Stimulated activated CD4-positive, alpha-beta T cell treated with anti-CD3 and anti-CD28 coated beads, Interleukin-15, amount 100 ng/mL, for 24 hours (primary cell): ENCODE measurements at regions not wholly inside any gene's neighbourhood (a gene's known extent, or its start where the extent isn't known, plus 50 kb on each side); places are given as distances from the start of the nearest gene placed in this dataset.
"Not testable (repeated sequence)": the region's sequence is repeated elsewhere in the genome, so short reads cannot be mapped to it uniquely, and the experiment has no call there.

Experiments used
- DNase-seq: peaks from one replicate; pipeline ENCODE4 v3.0.0-alpha.2; 2020

DNA sequence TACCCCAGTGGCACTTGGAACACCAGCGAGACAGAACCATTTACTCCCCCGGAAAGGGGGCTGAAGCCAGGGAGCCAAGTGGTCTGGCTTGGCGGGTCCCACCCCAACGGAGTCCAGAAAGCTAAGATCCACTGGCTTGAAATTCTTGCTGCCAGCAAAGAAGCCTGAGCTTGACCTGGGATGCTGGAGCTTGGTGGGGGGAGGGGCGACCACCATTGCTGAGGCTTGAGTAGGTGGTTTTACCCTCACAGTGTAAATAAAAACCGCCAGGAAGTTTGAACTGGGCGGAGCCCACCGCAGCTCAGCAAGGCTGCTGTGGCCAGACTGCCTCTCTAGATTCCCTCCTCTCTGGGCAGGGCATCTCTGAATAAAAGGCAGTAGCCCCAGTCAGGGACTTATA, 62.8 kb downstream of the RPS24 start:
- not testable (repeated sequence) for DNase-seq

DNA sequence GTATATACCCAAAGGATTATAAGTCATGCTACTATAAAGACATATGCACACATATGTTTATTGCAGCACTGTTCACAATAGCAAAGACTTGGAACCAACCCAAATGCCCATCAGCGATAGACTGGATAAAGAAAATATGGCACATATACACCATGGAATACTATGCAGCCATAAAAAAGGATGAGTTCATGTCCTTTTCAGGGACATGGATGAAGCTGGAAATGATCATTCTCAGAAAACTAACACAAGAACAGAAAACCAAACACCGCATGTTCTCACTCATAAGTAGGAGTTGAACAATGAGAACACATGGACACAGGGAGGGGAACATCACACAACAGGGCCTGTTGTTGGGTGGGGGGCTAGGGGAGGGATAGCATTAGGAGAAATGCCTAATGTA, 68.9 kb downstream of the RPS24 start:
- not testable (repeated sequence) for DNase-seq

DNA sequence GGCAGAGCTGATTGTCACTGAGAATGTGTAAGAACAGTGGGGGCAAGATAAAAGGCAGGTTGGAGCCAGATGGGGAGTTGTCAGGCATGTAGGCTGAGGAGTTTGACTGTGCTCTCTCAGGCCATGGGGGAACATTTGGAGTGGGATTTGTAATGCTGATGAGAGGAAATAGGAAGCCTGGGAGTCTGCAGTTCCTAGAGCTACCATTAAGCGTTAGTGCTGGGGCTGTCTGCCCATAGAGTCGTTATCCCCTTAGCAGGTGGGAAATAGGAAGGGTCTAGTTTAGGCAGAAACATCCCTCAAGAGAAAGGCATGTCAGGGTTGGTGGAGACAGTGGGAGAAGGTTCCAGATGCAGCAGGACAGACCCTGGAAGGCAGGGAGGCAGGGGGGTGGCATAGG, 75.5 kb downstream of the RPS24 start:
- no peak for DNase-seq

DNA sequence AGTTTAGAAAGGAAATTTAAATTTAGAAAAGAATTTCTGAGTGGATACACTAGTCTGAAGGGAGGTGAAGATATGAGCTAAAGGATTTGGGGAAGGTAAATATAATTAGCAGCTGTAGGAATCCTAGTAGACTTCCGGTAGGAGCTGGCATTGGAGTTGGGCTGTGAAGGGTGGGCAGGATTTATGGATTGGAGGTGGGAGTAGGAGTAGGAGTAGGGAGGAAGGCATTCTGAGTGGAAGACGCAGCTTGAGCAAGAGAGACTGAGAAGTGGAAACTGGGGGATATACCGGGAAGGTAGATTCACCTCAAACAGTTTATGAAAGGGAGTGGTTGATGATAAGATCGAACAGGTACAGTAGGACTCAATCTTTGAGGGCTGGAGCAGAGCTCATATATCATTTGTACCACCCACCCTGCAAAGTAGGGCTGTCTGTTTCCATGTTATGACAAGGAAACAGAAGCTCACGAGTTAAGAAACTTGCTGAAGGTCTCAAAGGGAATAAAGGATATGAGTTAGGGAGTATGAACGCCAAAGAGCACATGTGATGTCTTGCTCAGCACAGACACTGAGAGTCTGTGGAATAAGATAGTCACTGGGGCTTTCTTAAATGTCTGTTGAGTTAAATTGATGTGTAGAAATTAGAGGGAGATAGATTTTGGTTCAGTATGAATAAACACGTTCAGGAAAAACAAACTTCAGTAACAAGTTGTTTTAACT, 81.6 kb downstream of the RPS24 start:
- no peak for DNase-seq

DNA sequence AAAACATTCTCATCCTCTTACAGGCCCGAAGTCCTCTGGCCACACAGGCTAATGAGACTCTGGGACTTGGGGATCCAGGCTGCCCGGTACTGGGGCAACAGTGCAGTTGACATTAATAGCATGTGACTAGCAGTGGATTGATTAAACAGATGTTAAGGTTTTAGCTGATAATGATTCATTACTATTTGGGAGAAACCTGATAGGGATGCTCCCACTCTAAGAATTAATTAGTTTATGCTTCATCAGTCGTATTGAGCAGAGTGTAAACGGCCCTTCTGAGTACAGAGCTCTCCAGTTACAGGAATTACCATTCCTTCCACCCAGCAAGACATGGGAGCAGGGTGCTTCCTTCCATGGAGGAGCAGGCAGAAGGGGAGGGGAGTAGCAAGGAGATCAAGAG, 82.7 kb downstream of the RPS24 start:
- no peak for DNase-seq

DNA sequence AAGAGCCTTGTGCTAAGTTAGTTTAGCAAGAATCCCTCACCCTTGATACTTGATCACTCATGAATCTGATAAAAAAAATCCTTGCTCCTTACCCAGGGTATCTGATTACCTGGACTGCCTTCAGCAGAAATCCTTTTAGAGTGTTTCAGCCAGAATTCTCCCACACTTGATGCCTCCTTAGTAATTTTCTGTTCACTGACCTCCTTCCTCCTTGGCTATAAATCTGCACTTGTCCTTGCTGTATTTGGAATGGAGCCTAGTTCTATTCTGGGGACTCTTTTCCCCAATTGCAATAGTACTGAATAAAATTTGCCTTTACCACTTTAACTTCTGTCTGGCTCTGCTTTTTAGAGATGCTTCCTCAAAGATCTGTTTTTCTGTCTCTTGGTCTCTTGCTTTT, 84.9 kb downstream of the RPS24 start:
- no peak for DNase-seq

DNA sequence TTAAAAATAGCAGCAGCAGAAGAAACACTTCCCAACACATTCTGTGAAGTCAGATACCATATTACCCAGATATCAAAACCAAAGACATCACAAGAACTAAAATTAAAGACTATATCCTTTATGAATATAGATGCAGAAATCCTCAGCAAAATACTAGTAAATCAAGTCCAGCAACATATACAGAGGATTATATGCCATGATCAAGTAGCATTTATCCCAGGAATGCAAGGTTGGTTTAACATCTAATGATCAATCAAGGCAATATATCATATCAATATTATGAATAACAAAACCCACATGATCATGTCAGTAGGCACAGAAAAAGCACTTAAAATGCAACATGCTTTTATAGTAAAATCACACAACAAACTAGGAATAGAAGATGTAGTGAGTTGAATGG, 88.1 kb downstream of the RPS24 start:
- DNase-seq = no peak

DNA sequence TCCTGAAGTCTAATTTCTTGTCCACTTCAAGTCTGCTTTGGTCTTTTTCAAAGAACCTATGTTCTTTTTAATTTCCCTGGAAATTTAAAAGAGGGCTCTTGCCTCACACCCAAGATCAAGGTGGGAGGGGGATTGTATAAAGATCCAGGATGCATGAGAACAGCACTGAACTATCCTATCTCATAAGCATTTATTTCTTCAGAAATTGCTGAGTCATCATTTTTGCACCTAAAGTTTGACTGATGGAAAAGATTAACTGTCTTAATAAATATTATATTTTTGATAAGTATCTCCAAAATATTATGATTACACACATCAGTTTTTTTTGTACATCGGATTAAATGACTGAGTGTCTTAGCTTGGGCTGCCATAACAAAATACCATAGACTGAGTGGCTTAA, 90.5 kb downstream of the RPS24 start:
- DNase-seq = no peak

DNA sequence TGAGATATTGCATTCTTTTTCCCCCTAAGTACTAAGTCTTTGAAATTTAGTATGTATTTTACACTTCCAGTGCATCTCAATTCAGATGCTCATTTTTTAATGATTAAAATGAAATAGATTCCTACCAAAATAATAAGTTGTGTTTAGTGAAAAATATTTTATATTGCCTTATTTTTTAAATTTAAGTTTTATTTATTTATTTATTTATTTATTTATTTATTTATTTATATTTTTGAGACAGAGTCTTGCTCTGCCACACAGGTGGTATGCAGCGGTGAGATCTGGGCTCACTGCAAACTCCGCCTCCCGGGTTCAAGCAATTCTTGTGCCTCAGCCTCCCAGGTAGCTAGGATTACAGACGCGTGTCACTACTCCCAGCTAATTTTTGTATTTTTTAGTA, 95.5 kb downstream of the RPS24 start:
- DNase-seq = no peak

DNA sequence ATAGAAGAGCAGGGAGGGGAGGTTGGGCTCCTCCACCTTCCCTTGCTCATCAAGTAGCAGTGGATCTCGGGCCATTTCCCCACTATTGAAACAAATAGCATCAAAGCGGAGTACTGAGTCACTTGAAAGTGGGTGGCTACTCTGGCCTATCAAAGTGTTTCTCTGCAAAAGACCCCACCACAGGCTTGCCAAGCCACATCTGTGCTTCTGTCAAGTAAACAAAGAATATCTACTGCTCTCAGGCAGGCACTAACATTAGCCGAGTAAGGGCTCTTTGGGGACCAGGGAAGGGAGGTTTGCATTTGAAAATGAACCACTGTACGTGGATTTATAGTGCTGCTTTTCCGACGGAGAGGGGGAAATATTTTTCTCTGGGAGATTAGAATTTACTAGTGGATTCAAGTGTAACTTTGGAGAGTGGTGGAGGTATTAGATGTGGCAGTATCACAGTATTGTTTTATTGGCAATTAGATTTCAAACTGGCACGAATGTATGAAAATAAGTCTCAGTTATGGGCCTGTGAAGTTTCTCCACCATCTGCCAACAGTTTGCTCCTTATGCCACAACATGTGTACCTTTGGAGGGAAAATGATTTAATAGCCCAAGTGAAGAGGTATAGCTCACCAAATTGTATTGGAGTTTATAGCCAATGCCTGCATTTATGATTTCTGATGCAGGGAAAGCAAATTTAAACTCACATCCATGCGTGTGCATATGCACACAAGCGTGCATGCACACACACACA, 97.5 kb downstream of the RPS24 start:
- DNase-seq = no peak

DNA sequence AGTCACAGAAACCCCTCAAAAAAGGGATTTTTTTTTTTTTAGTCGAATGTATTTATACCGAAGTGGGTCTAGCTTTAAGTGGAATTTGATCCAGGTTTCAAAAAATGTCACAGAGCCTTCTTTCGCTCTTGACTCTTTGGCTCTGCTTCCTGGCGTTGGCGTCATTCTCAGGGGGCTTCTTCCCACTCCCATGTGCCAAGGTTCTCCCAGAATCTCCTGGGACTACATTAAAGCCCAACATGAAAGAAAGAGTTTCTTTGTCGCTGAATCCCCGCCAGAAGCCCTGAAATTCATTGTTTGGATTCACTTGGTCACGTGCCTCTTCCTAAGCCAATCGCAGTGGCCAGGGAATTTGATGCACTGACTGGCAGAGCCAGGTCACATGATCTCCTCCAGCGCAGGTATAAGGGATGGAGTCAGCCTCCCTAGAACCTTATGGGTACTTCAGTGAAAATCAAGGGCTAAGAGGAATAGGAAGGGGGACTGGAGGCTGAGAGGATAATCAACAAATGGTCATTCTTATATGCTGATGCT, 101.2 kb downstream of the RPS24 start:
- DNase-seq = no peak

DNA sequence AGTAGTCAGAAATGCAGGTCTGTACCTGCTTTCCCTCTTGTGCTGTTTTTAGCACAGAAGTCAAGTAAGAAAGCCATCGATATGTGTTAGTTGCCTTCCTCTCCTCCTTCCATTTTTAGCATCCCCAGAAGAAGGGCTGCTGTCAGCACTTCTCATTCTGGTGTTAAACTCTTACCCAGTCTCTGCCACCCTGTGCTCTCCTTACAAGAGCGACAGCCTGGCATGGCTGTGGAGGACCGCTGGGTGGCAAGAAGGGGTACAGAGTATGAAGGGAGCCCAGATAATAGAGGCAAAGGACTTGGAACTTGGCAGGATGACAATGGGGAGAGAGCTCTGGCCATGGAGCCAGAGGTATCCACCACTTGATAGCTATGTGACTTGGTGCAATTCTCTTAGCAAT, 103.5 kb downstream of the RPS24 start:
- no peak for DNase-seq

DNA sequence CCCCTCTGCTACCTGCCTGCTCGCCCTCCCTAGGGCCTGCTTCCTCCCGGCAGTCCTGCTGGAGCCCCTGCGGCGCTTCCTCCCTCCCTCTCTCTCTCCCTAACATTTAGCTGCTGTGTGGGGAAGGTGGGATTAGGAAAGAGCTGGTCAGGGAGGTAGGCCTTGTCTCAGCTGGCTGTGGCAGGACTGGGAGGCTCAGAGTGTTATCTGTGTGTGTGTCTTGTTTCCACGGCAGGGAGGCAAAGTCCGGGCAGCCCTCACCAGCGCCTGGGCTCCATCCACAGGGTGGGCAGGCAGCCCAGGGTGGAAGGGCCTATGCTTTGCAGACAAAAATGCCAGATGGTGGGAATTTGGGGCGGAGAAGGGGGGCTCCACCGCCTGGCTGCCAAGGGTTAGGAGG, 105.7 kb downstream of the RPS24 start:
- DNase-seq = no peak

DNA sequence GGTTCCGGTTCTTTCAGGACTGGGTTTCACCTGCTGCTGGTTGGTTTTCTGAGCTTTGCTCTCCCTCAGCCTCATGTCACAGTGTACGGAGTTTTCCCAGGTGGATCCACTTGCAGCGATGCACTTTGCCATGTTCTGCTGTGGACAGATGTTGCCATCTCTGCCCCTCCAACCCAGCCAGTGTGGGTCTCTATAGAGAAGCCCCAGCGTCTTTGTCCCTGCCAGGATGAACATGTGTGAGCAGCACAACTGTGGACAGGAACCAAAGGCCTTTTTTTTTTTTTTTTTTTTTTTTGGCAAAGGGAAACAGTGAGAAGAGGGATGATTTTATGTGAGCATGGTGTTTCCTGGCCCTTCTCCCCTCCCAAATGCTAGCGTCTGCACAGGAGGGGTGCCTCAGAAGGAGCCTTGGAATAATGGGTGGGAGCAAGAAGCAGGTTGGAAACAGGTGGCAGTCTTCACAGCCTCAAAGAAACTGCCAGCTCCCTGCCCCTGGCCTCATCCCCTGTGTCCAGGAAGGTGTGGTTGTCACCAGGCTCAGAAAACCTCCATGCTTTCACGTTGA, 106.5 kb downstream of the RPS24 start:
- no peak for DNase-seq

DNA sequence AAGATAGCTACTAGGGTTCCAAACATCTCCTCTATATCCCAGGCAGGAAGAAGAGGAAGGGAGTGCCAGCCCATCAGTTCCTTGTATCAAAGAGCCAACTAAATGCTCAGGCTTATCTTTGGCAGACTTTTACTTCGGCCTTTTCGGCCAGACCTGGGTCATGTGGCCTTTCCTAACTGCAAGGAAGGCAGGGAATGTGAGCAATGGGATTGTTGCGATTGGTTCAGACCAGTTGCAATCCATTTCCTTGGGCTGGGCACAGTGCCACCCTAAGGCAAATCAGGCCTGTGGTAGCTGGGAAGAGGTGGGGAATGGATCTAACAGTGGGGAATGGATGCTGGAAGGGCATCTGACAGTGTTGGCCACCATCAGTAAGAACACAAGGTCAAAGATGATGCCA, 109.9 kb downstream of the RPS24 start:
- no peak for DNase-seq

DNA sequence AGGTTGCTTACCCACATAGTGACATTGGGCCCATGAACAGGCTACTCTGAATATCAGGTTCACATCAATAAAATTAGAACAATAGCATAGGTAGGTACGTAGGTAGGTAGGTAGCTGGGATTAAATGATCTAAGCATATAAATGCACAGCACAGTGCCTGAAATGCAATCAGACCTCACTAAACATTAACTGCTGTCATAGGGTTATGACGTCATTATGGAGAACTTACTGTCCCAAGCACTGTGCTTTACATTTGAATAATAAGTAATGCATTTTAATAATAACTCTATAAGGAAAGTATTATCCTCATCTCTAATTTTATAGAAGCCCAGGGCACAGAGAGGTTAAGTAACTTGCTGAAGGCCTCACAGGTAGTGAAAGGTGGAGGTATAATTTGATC, 112.5 kb downstream of the RPS24 start:
- no peak for DNase-seq

DNA sequence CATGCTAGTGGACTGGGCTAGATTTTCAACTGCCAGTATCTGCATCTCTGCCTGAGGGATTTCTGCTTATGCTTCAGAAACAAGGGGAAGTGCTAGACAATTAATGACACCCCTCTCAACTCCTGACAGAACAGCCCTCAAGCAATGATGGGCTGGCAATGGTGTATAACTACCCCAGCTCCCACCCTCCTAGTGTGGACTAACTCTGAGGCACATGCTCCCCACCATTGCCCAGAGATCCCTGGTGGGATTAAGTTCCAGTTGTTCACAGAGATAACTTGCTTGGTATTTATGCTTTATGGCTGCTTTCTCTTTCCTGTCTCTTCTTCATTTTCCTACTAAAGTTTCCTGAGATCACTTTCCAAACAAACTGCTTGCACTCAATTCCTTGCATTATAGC, 113.5 kb downstream of the RPS24 start:
- DNase-seq = no peak

DNA sequence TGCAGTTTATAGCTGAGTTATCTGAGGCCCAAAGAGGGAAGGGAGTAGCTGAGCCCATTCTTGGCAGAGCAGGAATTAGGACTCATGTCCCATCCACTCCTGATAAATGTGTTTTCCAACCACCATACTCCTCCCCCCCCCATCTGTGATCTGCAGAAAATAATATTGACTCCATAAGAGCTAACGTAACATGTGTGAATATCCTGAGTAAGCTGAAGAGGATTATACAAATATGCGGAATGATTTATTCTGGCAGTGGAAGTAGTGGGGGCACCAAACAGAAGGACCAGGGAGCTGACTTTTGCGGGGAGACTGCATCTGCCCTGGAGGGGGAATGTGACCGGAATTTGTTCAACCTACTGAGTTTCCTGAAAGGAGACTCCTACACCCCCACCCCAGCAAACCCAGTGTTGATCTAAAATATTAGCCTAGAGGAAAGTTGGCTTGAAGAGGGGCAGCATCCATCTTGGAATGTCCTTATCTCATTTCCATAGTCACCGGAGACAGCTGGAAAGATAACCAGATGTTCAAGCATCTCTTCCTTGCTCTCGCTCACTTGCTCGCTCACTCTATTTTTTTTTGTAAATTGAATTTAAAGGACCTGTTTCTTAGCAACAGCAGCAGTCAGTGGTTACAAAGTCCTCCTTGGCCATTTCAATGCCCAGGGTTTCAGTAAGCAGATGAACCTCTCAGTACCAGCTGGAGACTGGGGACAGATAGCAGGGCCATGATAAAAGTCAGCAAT, 114.7 kb downstream of the RPS24 start:
- no peak for DNase-seq

DNA sequence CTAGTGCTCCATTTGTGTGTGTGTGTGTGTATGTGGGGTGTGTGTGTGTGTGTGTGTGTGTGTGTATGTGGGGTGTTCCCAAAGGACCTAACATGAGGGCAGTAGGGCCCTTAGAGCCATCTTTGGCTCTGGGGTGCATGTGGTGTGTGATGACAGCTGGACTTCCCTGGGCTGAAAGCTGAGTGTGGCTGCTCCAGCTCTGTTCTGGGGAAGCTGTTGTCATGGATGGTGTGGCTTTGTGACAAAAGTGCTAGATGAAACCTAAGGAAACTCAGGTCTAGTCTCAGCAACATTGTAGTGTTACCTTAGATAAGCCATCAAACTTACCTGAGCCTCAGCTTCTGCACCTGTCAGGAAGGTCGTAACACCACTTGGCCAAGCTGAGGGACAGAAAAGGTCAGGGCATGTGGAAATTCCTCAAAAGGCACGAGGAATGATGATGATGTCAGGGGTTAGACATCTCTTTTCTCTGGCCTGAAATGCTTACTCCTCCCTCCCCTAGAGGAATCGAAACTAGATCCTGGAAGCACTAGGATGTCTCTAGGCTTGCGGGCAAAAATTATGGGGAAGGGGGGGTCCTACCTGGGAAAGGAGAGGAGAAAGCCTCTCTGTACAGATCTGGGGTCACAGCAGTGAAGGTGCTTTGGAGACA, 115.4 kb downstream of the RPS24 start:
- no peak for DNase-seq

DNA sequence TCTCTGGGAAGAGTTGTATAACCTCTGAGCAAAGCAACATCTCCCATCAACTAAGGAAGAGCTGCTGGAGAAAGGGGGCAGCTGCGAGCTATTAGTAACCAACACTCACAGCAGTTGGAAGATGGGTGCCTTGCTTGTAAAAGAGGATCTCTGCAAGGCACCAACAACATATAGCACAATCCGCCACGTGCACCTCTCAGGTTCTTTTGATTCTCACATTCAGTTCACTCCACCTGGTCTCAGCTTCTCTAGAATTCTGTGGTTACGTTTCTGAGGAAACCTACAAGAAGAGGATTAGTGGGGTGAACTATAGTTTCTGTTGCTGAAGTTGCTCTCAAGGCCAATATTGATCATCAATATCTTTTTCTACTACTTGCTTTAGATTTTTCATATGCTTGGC, 117.1 kb downstream of the RPS24 start:
- DNase-seq = no peak

DNA sequence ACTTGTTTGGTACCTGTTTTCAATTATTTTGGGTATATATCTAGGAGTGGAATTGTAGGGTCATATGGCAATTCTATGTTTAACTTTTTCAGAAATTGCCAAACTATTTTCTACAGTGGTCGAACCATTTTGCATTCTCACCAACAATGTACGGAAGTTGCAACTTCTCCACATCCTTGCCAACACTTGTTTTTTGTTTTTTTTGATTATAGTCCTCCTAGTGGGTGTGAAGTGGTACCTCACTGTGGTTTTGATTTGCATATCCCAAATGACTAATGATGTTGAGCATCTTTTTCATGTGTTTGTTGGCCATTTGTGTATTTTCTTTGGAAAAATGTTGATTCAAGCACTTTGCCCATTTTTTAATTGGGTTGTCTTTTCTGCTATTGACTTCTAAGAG, 122.1 kb downstream of the RPS24 start:
- DNase-seq = no peak

DNA sequence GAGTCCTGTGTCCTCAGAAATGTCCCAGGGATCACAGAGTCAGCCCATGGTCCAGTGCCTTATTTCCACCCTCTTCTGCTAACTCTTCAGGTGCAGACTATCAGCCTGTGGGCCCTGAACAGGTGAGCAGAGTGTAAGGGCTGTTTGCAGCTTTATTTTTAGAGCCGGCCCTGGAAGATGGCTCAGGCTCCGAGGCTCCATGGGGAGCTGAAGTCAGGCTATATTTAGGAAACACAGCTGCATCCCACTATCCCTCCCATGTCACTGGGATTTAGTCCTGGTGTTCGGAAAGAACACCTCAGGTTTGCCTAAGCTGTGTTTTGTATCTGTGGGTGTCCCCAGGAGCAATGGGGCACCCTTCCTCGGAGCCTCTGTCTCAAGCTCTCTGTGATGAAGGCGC, 126.9 kb downstream of the RPS24 start:
- no peak for DNase-seq

DNA sequence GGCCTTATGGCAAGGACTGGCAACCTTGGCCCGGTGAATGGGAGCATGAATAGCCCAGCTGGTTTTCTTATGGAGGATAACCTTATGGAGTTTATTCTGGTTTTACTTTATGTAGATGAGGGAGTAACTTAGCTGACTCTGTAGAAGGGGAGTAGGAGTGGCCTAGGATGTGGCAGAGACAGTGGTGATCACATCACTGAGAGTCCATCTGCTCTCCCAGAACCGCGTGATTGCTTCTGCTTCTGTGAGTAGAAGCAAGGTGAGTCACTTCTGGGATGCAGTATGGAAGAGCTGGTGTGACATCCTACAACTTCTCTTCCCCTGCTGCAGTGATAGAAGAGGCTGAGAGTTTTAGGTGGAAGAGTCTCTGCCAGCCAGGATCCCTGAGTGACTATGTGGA, 129.2 kb downstream of the RPS24 start:
- DNase-seq = no peak
